ENCODE measurements at regions not wholly inside any gene's neighbourhood (a gene's known extent, or its start where the extent isn't known, plus 50 kb on each side); places are given as distances from the start of the nearest gene placed in this dataset.

DNA sequence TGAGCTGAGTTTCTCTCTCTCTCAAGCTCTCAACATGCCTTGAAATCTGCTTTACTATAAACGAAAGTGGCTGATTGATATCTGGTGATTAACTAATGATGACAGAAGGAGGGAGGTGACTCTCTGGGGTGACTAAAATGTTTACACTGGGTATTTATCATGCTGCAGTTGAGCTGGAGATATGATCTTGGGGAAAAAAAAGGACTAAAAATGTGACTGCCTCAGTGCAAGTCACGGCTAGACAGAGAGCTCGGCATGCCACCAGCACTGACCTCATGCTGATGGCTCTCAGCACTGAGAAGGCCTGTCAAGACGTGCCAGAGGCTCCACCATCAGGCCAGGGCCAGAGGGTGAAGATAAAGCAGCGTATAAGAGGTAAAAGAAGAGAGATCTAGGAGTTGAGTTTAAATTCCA lies 103.1 kb upstream of the SPACA1 start:
- H3K4me1 ChIP-seq (ENCODE audit: control insufficient read depth, insufficient read depth, low read length) = no peaks in the 10 kb centered on the region
- WGBS, 2 experiments (ENCODE audit: insufficient coverage in 1 of 2, insufficient read length in 1 of 2) = 30 to 53% methylated on average over 3 to 5 of the region's 5 CpGs
- H3K36me3 ChIP-seq (ENCODE audit: control insufficient read depth, insufficient read depth, low read length) = no peaks in the 10 kb centered on the region
- peak; percentile 85 for DNase-seq
- peaks cover 5% of the 10 kb centered on the region for H3K4me1 Mint-ChIP-seq
- no peak overlapping the region for H3K9ac ChIP-seq (ENCODE audit: extremely low read depth, low read length, poor library complexity, severe bottlenecking)
- H3K9me3 Mint-ChIP-seq = no peaks in the 10 kb centered on the region
- no peaks in the 10 kb centered on the region for H3K27me3 ChIP-seq (ENCODE audit: control insufficient read depth, insufficient read depth, low read length, poor library complexity, severe bottlenecking)
- H3K27ac Mint-ChIP-seq = peak overlapping the region; percentile 35
- no peak overlapping the region for H3K4me3 Mint-ChIP-seq
- no peak overlapping the region for H3K27ac ChIP-seq (ENCODE audit: low read depth, low read length)
- H3K9me3 ChIP-seq (ENCODE audit: control insufficient read depth, low read length) = no peaks in the 10 kb centered on the region
- no peak overlapping the region for H3K4me3 ChIP-seq (ENCODE audit: low read length)
- H3K36me3 Mint-ChIP-seq (ENCODE audit: low read depth) = no peaks in the 10 kb centered on the region
- TF ChIP-seq, protein P1, sequence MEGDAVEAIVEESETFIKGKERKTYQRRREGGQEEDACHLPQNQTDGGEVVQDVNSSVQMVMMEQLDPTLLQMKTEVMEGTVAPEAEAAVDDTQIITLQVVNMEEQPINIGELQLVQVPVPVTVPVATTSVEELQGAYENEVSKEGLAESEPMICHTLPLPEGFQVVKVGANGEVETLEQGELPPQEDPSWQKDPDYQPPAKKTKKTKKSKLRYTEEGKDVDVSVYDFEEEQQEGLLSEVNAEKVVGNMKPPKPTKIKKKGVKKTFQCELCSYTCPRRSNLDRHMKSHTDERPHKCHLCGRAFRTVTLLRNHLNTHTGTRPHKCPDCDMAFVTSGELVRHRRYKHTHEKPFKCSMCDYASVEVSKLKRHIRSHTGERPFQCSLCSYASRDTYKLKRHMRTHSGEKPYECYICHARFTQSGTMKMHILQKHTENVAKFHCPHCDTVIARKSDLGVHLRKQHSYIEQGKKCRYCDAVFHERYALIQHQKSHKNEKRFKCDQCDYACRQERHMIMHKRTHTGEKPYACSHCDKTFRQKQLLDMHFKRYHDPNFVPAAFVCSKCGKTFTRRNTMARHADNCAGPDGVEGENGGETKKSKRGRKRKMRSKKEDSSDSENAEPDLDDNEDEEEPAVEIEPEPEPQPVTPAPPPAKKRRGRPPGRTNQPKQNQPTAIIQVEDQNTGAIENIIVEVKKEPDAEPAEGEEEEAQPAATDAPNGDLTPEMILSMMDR (conservative IDR thresholded peaks at IDR 0.05) = peak; percentile 61
- H3K27me3 Mint-ChIP-seq (ENCODE audit: insufficient read depth) = peaks cover 2% of the 10 kb centered on the region

DNA sequence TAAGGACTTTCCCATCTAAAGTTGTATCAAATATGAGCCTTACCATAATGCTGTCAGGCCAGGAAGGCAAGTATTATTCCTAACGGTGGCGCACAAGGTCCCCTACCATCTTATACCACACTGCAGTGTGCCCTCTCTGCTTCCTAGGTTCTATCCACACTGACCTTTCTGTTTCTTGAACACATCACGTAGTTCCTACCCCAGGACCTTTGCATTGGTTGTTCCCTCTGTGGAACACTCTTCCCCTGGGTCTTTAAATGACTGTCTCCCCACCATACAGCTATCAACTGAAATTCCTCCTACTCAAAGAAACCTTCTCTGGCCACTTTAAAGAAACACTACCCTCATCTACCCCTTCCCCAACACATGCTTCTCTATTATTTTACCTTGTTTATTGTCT lies 104.5 kb upstream of the SPACA1 start:
- WGBS, 2 experiments (ENCODE audit: insufficient coverage in 1 of 2, insufficient read length in 1 of 2) = 93 to 96% methylated on average over 3 of the region's 3 CpGs
- H3K27ac Mint-ChIP-seq = no peak overlapping the region
- H3K4me1 Mint-ChIP-seq = peaks cover 9% of the 10 kb centered on the region

GRCh38 chr6:87941556-87942358 lies 105.9 kb upstream of the SPACA1 start:
- peaks cover 2% of the 10 kb centered on the region for H3K27me3 Mint-ChIP-seq (ENCODE audit: insufficient read depth)
- H3K4me3 Mint-ChIP-seq = no peak overlapping the region
- DNase-seq = no peak
- no peaks in the 10 kb centered on the region for H3K36me3 Mint-ChIP-seq (ENCODE audit: low read depth)
- H3K27ac ChIP-seq (ENCODE audit: low read depth, low read length) = no peak overlapping the region
- no peak overlapping the region for H3K4me3 ChIP-seq (ENCODE audit: low read length)
- H3K27ac Mint-ChIP-seq = no peak overlapping the region
- 97 to 100% methylated on average over 1 to 2 of the region's 2 CpGs for WGBS, 2 experiments (ENCODE audit: insufficient coverage in 1 of 2, insufficient read length in 1 of 2)
- no peaks in the 10 kb centered on the region for H3K36me3 ChIP-seq (ENCODE audit: control insufficient read depth, insufficient read depth, low read length)
- H3K9ac ChIP-seq (ENCODE audit: extremely low read depth, low read length, poor library complexity, severe bottlenecking) = no peak overlapping the region
- no peaks in the 10 kb centered on the region for H3K9me3 Mint-ChIP-seq
- no peaks in the 10 kb centered on the region for H3K4me1 ChIP-seq (ENCODE audit: control insufficient read depth, insufficient read depth, low read length)
- H3K9me3 ChIP-seq (ENCODE audit: control insufficient read depth, low read length) = no peaks in the 10 kb centered on the region
- peaks cover 10% of the 10 kb centered on the region for H3K4me1 Mint-ChIP-seq
- TF ChIP-seq, protein P1 (conservative IDR thresholded peaks at IDR 0.05) = no peak
- no peaks in the 10 kb centered on the region for H3K27me3 ChIP-seq (ENCODE audit: control insufficient read depth, insufficient read depth, low read length, poor library complexity, severe bottlenecking)

More for the DNA sequence above, 104.5 kb upstream of the SPACA1 start:
- Histone ChIP-seq H3K4me3 (ENCODE audit: low read length) (no peak overlapping the region), H3K27me3 (ENCODE audit: control insufficient read depth, insufficient read depth, low read length, poor library complexity, severe bottlenecking) (no peaks in the 10 kb centered on the region), H3K27ac (ENCODE audit: low read depth, low read length) (no peak overlapping the region), H3K4me1 (ENCODE audit: control insufficient read depth, insufficient read depth, low read length) (no peaks in the 10 kb centered on the region), H3K9me3 (ENCODE audit: control insufficient read depth, low read length) (no peaks in the 10 kb centered on the region), H3K36me3 (ENCODE audit: control insufficient read depth, insufficient read depth, low read length) (no peaks in the 10 kb centered on the region), H3K9ac (ENCODE audit: extremely low read depth, low read length, poor library complexity, severe bottlenecking) (no peak overlapping the region)
- Mint-ChIP-seq H3K27me3 (ENCODE audit: insufficient read depth) (peaks cover 2% of the 10 kb centered on the region), H3K4me3 (no peak overlapping the region), H3K9me3 (no peaks in the 10 kb centered on the region), H3K36me3 (ENCODE audit: low read depth) (no peaks in the 10 kb centered on the region)
- TF ChIP-seq, protein P1 (conservative IDR thresholded peaks at IDR 0.05) = no peak
- no peak for DNase-seq

All from endodermal cell (in vitro differentiated cells).